VCaP (cell line): ENCODE measurements at regions not wholly inside any gene's neighbourhood (a gene's known extent, or its start where the extent isn't known, plus 50 kb on each side); places are given as distances from the start of the nearest gene placed in this dataset.

Experiments
- H3K27ac ChIP-seq: fragments of 450-650 bp; 2 replicates; pipeline ENCODE4 v1.5.1; 2017
- CTCF ChIP-seq: fragments of 450-650 bp; conservative IDR thresholded peaks from 2 replicates; pipeline ENCODE4 v1.5.1; 2017; ENCODE audit warnings: mild to moderate bottlenecking, moderate library complexity

- no peak for TF ChIP-seq CTCF
- no peak overlapping the region for H3K27ac ChIP-seq
Observed at GRCh38 chr13:87035526-87035925, 635.6 kb upstream of the SLITRK5 start.

- no peak overlapping the region for H3K27ac ChIP-seq
- TF ChIP-seq CTCF, result no peak
Observed at GRCh38 chr13:87042946-87043345, 628.2 kb upstream of the SLITRK5 start.

- no peak for TF ChIP-seq CTCF
- no peak overlapping the region for H3K27ac ChIP-seq
Observed at GRCh38 chr13:87052731-87053130, 618.4 kb upstream of the SLITRK5 start.

GRCh38 chr13:87057807-87058520 lies 613.2 kb upstream of the SLITRK5 start:
- TF ChIP-seq CTCF, result no peak

GRCh38 chr13:87058786-87059329 lies 612.3 kb upstream of the SLITRK5 start:
- H3K27ac ChIP-seq, result no peak overlapping the region
- TF ChIP-seq CTCF, result no peak

More at GRCh38 chr13:87057807-87058520, 613.2 kb upstream of the SLITRK5 start:
- no peak overlapping the region for H3K27ac ChIP-seq

GRCh38 chr13:87078947-87079795 lies 592.0 kb upstream of the SLITRK5 start:
- TF ChIP-seq CTCF, result no peak
- H3K27ac ChIP-seq, result no peak overlapping the region

GRCh38 chr13:87080100-87080779 lies 590.9 kb upstream of the SLITRK5 start:
- TF ChIP-seq CTCF, result no peak
- no peak overlapping the region for H3K27ac ChIP-seq
